ENCODE measurements at regions not wholly inside any gene's neighbourhood (a gene's known extent, or its start where the extent isn't known, plus 50 kb on each side); places are given as distances from the start of the nearest gene placed in this dataset.

DNA sequence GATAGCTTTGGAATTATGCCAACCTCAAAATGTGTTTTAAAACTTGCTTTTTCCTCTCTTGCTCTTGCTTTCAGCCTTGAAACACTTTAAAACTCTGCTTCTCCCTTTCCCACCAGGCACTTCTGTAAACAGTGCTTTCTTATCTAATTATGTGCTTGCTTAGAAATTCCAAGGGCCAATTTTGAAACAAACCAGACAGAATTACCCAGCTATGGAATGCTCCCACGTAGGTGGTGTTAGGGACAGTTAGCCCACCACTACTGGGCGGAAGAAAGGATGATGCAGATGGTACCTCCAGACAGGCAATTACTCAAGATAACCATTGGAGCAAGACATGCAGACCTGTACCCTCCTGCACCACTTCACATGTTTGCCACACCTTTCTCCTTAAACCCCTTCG lies 523.0 kb upstream of the PTPRD start:
- TF ChIP-seq SIN3A (IDR thresholded peaks at IDR 0.05; ENCODE audit: borderline replicate concordance, insufficient read depth, low read length): no peak
- TF ChIP-seq, protein P1, sequence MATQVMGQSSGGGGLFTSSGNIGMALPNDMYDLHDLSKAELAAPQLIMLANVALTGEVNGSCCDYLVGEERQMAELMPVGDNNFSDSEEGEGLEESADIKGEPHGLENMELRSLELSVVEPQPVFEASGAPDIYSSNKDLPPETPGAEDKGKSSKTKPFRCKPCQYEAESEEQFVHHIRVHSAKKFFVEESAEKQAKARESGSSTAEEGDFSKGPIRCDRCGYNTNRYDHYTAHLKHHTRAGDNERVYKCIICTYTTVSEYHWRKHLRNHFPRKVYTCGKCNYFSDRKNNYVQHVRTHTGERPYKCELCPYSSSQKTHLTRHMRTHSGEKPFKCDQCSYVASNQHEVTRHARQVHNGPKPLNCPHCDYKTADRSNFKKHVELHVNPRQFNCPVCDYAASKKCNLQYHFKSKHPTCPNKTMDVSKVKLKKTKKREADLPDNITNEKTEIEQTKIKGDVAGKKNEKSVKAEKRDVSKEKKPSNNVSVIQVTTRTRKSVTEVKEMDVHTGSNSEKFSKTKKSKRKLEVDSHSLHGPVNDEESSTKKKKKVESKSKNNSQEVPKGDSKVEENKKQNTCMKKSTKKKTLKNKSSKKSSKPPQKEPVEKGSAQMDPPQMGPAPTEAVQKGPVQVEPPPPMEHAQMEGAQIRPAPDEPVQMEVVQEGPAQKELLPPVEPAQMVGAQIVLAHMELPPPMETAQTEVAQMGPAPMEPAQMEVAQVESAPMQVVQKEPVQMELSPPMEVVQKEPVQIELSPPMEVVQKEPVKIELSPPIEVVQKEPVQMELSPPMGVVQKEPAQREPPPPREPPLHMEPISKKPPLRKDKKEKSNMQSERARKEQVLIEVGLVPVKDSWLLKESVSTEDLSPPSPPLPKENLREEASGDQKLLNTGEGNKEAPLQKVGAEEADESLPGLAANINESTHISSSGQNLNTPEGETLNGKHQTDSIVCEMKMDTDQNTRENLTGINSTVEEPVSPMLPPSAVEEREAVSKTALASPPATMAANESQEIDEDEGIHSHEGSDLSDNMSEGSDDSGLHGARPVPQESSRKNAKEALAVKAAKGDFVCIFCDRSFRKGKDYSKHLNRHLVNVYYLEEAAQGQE (IDR thresholded peaks at IDR 0.05; ENCODE audit: insufficient read depth in 1 of 2, low read depth in 2 of 2, low read length in 2 of 2): no peak
- no peak for TF ChIP-seq TAF1 (IDR thresholded peaks at IDR 0.05; ENCODE audit: borderline replicate concordance, insufficient read depth, low read length)
- TF ChIP-seq POLR2AphosphoS5 (IDR thresholded peaks at IDR 0.05; ENCODE audit: low read depth, low read length): no peak
- no peak for TF ChIP-seq FOXP2 (optimal IDR thresholded peaks at IDR 0.05; ENCODE audit: borderline replicate concordance, extremely low read depth, extremely low read length, insufficient read depth)

GRCh38 chr9:11141357-11141756 lies 528.6 kb upstream of the PTPRD start:
- TF ChIP-seq FOXP2 (optimal IDR thresholded peaks at IDR 0.05; ENCODE audit: borderline replicate concordance, extremely low read depth, extremely low read length, insufficient read depth) (no peak), TAF1 (IDR thresholded peaks at IDR 0.05; ENCODE audit: borderline replicate concordance, insufficient read depth, low read length) (no peak), SIN3A (IDR thresholded peaks at IDR 0.05; ENCODE audit: borderline replicate concordance, insufficient read depth, low read length) (no peak), POLR2AphosphoS5 (IDR thresholded peaks at IDR 0.05; ENCODE audit: low read depth, low read length) (no peak)
- TF ChIP-seq, protein P1 (IDR thresholded peaks at IDR 0.05; ENCODE audit: insufficient read depth in 1 of 2, low read depth in 2 of 2, low read length in 2 of 2): no peak

DNA sequence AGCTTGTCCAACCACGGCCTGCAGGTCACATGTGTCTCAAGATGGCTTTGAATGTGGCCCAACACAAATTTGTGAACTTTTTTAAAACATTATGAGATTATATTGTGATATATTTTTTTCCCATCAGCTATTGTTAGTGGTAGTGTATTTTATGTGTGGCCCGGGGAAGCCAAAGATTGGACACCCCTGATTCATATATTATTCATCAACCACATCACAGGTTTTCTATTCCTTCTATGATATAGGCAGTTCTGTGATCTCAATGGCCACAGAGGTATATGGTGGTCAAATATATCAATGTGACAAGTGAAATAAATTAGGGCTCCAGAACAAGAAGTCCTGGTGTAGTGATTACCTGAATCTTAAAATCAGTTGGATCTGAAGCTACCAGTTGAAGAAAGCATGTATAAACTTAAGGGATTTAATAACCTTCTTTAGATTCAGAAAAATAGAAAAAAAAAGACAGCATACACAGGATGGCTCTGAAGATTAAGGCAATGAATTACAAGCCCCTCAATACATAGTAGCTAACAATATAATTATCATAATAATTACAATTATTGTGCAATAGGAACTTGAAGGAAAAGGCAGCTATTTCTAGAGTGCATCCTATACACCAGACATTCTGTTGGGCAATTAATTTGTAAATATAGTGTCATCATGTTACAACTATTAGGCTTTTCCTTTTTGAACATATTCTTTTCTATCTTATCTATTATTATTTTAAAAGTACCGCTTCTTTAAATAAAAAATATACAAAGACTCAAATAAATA lies 530.4 kb upstream of the PTPRD start:
- TF ChIP-seq, protein P1 (IDR thresholded peaks at IDR 0.05; ENCODE audit: insufficient read depth in 1 of 2, low read depth in 2 of 2, low read length in 2 of 2): no peak
- TF ChIP-seq TAF1 (IDR thresholded peaks at IDR 0.05; ENCODE audit: borderline replicate concordance, insufficient read depth, low read length) (no peak), SIN3A (IDR thresholded peaks at IDR 0.05; ENCODE audit: borderline replicate concordance, insufficient read depth, low read length) (no peak), POLR2AphosphoS5 (IDR thresholded peaks at IDR 0.05; ENCODE audit: low read depth, low read length) (no peak), FOXP2 (optimal IDR thresholded peaks at IDR 0.05; ENCODE audit: borderline replicate concordance, extremely low read depth, extremely low read length, insufficient read depth) (no peak)

DNA sequence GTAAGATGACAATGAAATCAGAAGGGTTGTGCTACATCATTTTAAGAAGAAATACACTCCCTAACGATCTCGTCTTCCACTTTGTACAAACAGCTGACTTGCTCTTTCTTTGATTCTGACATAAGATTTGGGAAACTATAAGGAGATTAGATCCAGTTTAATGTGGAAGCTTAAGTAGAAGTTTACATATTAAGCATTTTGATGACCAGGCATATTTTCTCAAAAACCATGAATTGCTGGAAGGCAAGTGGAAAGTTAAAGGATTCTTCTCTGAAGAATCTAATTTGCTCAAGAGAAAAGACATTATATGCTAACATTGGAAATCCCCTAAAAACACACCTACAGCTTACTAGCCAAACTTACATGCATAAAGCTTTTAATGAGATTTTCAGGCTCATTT lies 531.9 kb upstream of the PTPRD start:
- no peak for TF ChIP-seq POLR2AphosphoS5 (IDR thresholded peaks at IDR 0.05; ENCODE audit: low read depth, low read length)
- no peak for TF ChIP-seq SIN3A (IDR thresholded peaks at IDR 0.05; ENCODE audit: borderline replicate concordance, insufficient read depth, low read length)
- no peak for TF ChIP-seq TAF1 (IDR thresholded peaks at IDR 0.05; ENCODE audit: borderline replicate concordance, insufficient read depth, low read length)
- TF ChIP-seq FOXP2 (optimal IDR thresholded peaks at IDR 0.05; ENCODE audit: borderline replicate concordance, extremely low read depth, extremely low read length, insufficient read depth): no peak
- TF ChIP-seq, protein P1 (IDR thresholded peaks at IDR 0.05; ENCODE audit: insufficient read depth in 1 of 2, low read depth in 2 of 2, low read length in 2 of 2): no peak

Data from PFSK-1 (cell line).